AG10803 (cell line): ENCODE measurements at regions not wholly inside any gene's neighbourhood (a gene's known extent, or its start where the extent isn't known, plus 50 kb on each side); places are given as distances from the start of the nearest gene placed in this dataset.

Source experiments
- DNase-seq: peaks from one replicate; pipeline ENCODE4 v3.0.0; 2010; ENCODE audit warnings: low read depth
- H3K4me3 ChIP-seq: 2 replicates; pipeline ENCODE4 v1.5.1; 2011; ENCODE audit warnings: mild to moderate bottlenecking, low read length, control low read depth
- TF ChIP-seq, protein P1 (sequence below): conservative IDR thresholded peaks from 2 replicates; pipeline ENCODE4 v1.5.1; 2011; ENCODE audit warnings: mild to moderate bottlenecking, low read length, control low read depth, inconsistent platforms

DNA sequence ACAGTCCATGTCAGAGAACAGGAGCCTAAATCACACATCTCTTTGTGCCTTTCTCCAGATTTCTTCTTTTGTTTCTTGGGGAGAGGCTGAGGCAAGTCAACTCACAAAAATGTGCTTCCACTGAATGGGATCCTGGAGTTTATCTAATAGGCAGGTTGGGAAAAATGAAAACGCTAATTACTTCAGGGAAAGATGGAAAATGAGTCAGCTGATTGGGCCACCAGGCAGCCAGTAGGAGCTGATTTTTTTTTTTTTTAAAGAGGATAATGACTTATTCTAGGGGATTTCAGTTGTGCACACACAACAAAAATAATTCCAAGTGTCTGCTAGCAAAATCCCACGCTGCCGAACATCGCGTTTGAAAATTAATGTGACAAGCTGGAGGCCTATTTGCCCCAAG lies 412.8 kb upstream of the ZMIZ1 start:
- peak; percentile 14 for DNase-seq
- H3K4me3 ChIP-seq, result no peak overlapping the region
- TF ChIP-seq, protein P1, sequence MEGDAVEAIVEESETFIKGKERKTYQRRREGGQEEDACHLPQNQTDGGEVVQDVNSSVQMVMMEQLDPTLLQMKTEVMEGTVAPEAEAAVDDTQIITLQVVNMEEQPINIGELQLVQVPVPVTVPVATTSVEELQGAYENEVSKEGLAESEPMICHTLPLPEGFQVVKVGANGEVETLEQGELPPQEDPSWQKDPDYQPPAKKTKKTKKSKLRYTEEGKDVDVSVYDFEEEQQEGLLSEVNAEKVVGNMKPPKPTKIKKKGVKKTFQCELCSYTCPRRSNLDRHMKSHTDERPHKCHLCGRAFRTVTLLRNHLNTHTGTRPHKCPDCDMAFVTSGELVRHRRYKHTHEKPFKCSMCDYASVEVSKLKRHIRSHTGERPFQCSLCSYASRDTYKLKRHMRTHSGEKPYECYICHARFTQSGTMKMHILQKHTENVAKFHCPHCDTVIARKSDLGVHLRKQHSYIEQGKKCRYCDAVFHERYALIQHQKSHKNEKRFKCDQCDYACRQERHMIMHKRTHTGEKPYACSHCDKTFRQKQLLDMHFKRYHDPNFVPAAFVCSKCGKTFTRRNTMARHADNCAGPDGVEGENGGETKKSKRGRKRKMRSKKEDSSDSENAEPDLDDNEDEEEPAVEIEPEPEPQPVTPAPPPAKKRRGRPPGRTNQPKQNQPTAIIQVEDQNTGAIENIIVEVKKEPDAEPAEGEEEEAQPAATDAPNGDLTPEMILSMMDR, result no peak

DNA sequence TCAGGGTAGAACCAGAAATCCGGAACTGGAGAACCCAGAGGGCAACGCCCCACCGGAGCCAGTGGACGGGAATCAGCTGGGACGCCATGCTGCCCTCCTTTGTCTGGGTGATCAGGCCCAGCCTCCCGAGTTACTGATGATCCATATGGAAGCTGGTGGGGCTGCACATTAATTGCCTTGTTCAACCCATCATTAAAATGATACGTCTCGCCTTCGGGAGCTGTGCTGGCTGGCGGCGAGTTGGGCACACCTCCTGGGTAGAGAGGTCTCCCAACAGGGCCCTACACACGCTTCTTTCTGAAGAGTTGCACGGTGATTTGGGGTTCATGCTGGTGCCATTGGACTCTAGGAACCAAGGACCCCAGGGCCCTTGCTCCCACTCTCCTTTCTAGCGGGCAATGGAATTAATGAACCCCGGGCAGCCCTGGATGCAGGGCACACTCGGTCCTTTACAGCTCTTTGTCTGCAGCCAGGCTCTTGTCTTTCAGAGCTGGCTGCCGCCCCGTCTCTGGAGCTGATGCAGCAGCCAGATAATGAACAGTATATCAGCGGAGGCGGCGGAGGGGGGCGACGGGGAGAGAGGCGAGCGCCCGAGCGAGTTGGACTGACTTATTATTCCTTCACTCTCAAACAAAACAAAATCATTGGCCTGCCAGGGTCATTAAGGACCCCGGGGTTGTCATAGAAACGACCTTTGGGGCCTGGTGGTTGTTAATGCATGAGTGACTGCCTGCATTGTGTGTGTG lies 412.2 kb upstream of the ZMIZ1 start:
- DNase-seq, result no peak
- TF ChIP-seq, protein P1, result no peak
- no peak overlapping the region for H3K4me3 ChIP-seq

DNA sequence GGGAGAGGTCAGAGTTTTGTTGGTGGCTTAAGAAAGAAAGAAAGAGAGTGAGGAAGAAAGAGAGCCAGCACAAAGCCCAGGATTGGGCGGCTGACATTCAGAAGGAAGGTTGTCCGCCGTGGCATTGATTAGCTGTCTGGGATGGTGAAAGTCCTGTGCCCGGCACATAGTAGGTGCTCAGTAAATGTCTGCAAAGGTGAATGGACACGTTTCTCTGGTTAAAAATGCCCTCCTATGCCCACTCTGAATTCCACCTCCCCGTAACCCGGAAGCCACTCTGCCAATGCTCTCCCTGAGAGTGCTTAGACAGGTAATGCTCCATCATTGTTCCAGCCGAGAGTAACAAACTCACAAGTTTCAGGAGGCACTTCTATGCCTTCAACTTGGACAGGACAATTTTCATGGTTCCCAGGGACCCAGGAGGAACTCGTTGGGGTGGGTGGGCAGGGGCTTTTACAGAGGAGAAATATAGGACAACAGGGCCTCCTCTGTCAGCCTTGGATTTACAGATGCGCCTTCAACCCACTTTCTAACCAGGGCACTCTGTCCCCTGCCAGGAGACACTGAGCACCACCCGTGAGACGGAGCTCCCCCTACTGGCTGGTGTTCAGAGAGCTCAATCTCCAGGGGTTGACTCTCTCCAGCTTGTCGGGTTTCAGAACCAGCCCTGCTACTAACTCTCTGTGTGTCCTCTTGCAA lies 411.5 kb upstream of the ZMIZ1 start:
- TF ChIP-seq, protein P1, result peak; percentile 89
- DNase-seq, result peak; percentile 64
- no peak overlapping the region for H3K4me3 ChIP-seq

DNA sequence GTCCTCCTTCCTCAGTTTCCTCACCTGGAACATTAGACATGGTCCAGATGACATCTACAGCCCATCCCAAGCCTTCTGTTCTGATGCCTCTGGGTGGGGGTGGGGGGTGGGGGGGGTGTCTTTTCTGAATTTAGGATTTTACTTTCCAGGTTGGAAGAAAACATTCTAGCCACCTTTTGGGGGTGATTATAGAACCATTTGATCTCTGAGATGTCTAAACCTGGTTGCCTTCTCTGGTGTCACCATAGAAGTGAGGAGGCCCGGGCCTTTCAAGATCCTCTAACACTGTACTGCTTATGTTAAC lies 411.0 kb upstream of the ZMIZ1 start:
- TF ChIP-seq, protein P1, result no peak
- no peak for DNase-seq
- H3K4me3 ChIP-seq, result no peak overlapping the region

DNA sequence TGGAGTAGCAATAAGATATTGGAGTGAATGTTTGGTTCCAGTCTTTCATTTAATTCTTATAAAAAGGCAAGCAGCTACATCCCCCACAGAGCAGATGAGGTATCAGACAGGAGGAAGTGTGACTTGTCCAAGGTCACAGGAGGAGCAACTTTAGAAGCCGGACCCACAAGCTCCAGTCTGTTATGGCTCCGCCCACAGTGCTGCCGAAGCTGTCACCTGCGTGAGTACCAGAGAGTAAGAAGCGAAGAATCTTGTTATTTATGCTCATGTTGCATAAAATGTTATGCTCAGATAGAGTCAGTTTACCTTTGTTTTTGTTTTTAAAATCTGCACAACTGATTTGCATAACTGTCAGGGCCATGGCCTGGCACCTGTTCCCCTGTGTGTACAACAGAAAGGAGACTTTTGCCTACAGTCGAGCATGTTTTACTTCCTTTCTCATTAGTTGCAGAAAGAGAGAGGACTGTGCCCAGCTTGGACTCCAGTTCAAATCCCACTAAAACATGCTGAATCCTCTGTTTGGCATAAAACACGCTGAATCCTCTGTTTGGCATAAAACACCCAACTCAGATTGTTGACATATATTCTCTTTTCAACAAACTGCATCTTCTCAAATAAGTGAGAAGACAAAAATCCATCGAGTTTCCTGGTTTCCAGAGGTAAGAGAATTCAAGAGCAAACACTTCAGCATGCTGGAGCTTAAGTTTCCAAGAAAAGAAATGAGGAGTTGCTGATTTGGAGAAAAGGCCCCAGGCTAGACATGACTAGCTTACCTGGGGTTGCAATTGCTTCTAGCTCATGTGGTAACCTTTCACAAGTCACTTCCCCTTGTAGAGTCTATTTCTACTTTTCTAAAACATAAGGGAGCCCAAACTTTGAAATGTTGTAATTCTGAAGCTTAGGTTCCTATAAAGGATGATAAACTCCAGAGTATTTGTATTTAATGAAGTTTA lies 409.8 kb upstream of the ZMIZ1 start:
- TF ChIP-seq, protein P1, result no peak
- no peak for DNase-seq
- H3K4me3 ChIP-seq, result no peak overlapping the region

DNA sequence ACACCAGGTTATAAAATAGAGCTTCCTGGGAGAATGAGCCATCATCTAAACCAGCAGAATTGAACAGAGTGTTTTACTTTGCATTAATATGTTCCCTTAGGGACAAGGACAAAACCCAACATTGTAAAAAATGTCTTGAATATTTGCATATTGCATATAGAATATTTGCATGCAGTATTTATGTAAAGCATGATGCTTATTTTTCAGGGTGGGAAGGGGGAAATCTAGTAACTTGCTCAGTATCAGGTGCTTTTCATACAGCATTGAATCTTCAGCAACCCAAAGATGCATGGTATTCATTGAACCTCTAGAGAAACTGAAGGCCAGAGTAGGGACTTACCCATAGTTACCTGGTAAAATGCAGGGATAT lies 409.2 kb upstream of the ZMIZ1 start:
- no peak for DNase-seq
- TF ChIP-seq, protein P1, result no peak
- no peak overlapping the region for H3K4me3 ChIP-seq
